ENCODE measurements at regions not wholly inside any gene's neighbourhood (a gene's known extent, or its start where the extent isn't known, plus 50 kb on each side); places are given as distances from the start of the nearest gene placed in this dataset.
"Not testable (repeated sequence)": the region's sequence is repeated elsewhere in the genome, so short reads cannot be mapped to it uniquely, and the experiment has no call there.

DNA sequence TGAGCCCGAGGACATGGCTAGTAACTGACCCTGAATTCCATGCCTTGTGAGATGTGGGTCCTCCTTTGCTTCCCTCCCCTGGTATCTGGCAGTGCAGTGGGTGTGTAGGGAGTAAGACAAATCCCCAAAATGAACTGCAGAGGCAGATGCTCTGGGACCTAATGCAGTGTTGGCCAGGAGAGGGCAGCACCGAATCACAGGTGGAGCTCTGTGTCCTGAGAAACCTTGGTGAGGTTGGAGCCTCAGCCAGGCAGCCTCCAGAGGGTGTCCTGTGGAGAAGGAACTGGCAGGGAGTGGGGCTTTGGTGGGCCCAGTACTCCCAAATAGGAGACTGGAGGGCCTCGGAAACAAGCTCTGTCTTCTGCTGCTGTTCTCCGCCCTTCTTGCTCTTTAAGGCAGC is 209.9 kb downstream of the CCNG2 start:
- not testable (repeated sequence) for TF ChIP-seq EP300 (IDR thresholded peaks at IDR 0.05; ENCODE audit: low read depth); POLR2A (IDR thresholded peaks at IDR 0.05)
- TF ChIP-seq, protein P1, sequence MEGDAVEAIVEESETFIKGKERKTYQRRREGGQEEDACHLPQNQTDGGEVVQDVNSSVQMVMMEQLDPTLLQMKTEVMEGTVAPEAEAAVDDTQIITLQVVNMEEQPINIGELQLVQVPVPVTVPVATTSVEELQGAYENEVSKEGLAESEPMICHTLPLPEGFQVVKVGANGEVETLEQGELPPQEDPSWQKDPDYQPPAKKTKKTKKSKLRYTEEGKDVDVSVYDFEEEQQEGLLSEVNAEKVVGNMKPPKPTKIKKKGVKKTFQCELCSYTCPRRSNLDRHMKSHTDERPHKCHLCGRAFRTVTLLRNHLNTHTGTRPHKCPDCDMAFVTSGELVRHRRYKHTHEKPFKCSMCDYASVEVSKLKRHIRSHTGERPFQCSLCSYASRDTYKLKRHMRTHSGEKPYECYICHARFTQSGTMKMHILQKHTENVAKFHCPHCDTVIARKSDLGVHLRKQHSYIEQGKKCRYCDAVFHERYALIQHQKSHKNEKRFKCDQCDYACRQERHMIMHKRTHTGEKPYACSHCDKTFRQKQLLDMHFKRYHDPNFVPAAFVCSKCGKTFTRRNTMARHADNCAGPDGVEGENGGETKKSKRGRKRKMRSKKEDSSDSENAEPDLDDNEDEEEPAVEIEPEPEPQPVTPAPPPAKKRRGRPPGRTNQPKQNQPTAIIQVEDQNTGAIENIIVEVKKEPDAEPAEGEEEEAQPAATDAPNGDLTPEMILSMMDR (IDR thresholded peaks at IDR 0.05): peak in 3 of 5 experiments; percentile 29 to 49 (median 36)
